Keratinocyte (primary cell): ENCODE measurements at regions not wholly inside any gene's neighbourhood (a gene's known extent, or its start where the extent isn't known, plus 50 kb on each side); places are given as distances from the start of the nearest gene placed in this dataset.

Experiments
- DNase-seq: peaks from one replicate; pipeline ENCODE4 v3.0.0-alpha.2; 2011; ENCODE audit warnings: low read depth, missing footprints, low spot score
- FAIRE-seq: peaks from 2 replicates; lab custom pipeline; 2011; peaks lifted over from hg19 to GRCh38; lab: Jason Lieb, UNC
- H2AFZ ChIP-seq: 2 replicates; pipeline ENCODE4 v1.6.0; 2012; ENCODE audit warnings: low read length, control low read depth, inconsistent platforms; ENCODE audit not compliant: control insufficient read depth
- H3K27ac ChIP-seq: 2 replicates; pipeline ENCODE4 v1.5.1; 2011; ENCODE audit warnings: low read length; ENCODE audit not compliant: control insufficient read depth, insufficient read depth
- H3K27me3 ChIP-seq: 3 replicates; pipeline ENCODE4 v1.6.0; 2011; ENCODE audit warnings: low read length; ENCODE audit not compliant: control insufficient read depth, insufficient read depth; ENCODE audit errors: extremely low read depth
- H3K36me3 ChIP-seq, 2 experiments: 2 replicates in 1 of 2; 3 replicates in 1 of 2; pipeline ENCODE4 v1.5.1; 2011; ENCODE audit warnings: low read length in 2 of 2, mild to moderate bottlenecking in 1 of 2; ENCODE audit not compliant: control insufficient read depth in 2 of 2, insufficient read depth in 2 of 2; ENCODE audit errors: extremely low read depth in 1 of 2
- H3K4me1 ChIP-seq: 3 replicates; pipeline ENCODE4 v1.5.1; 2011; ENCODE audit warnings: low read length; ENCODE audit not compliant: control insufficient read depth, insufficient read depth; ENCODE audit errors: extremely low read depth
- H3K4me2 ChIP-seq: 3 replicates; pipeline ENCODE4 v1.6.0; 2011; ENCODE audit warnings: low read depth, low read length; ENCODE audit not compliant: control insufficient read depth, insufficient read depth; ENCODE audit errors: extremely low read depth
- H3K4me3 ChIP-seq, 3 experiments: fragments of 200-600 bp in 1 of 3; sonication (generic) in 1 of 3; 2 replicates in 2 of 3; 3 replicates in 1 of 3; pipeline ENCODE4 v1.5.1; 2011 to 2016; ENCODE audit warnings: low read length in 3 of 3, mild to moderate bottlenecking in 3 of 3, control low read depth in 2 of 3, inconsistent platforms in 1 of 3, low read depth in 1 of 3, mixed read lengths in 1 of 3, mixed run types in 1 of 3, moderate library complexity in 1 of 3; ENCODE audit not compliant: control insufficient read depth in 2 of 3, insufficient read depth in 2 of 3; ENCODE audit errors: extremely low read depth in 1 of 3
- H3K79me2 ChIP-seq: 2 replicates; pipeline ENCODE4 v1.6.0; 2012; ENCODE audit warnings: low read length; ENCODE audit not compliant: control insufficient read depth, insufficient read depth
- H3K9ac ChIP-seq: 3 replicates; pipeline ENCODE4 v1.6.0; 2011; ENCODE audit warnings: low read length; ENCODE audit not compliant: control insufficient read depth, insufficient read depth; ENCODE audit errors: extremely low read depth
- H3K9me1 ChIP-seq: 3 replicates; pipeline ENCODE4 v1.6.0; 2011; ENCODE audit warnings: low read length; ENCODE audit not compliant: control insufficient read depth, insufficient read depth; ENCODE audit errors: extremely low read depth
- H3K9me3 ChIP-seq: 2 replicates; pipeline ENCODE4 v1.5.1; 2012; ENCODE audit warnings: low read depth, low read length; ENCODE audit not compliant: control insufficient read depth
- H4K20me1 ChIP-seq: 3 replicates; pipeline ENCODE4 v1.6.0; 2011; ENCODE audit warnings: low read length; ENCODE audit not compliant: control insufficient read depth, insufficient read depth; ENCODE audit errors: extremely low read depth
- EZH2 ChIP-seq: IDR thresholded peaks from one replicate; pipeline ENCODE4 v1.6.1; 2012; ENCODE audit warnings: inconsistent platforms, mild to moderate bottlenecking, low read length, moderate library complexity
- dilution Hi-C: fragments of 300-500 bp; cut with MboI; formaldehyde crosslinking; loops from one replicate; pipeline ENCODE4 v1.7.0; 2020; ENCODE audit warnings: low sequenced_read_pairs; ENCODE audit not compliant: extremely low pct_ligation_motif_present
- TF ChIP-seq, protein P1 (sequence below), 3 experiments: IDR thresholded peaks in 1 of 3; conservative IDR thresholded peaks in 1 of 3; optimal IDR thresholded peaks in 1 of 3; 2 replicates in 2 of 3; 3 replicates in 1 of 3; pipeline versions ENCODE3 to v1.5.1; 2011; ENCODE audit warnings: low read length in 3 of 3, mild to moderate bottlenecking in 3 of 3, moderate library complexity in 2 of 3, control low read depth in 1 of 3, inconsistent platforms in 1 of 3; ENCODE audit not compliant: insufficient read depth in 2 of 3; ENCODE audit errors: extremely low read depth in 1 of 3

DNA sequence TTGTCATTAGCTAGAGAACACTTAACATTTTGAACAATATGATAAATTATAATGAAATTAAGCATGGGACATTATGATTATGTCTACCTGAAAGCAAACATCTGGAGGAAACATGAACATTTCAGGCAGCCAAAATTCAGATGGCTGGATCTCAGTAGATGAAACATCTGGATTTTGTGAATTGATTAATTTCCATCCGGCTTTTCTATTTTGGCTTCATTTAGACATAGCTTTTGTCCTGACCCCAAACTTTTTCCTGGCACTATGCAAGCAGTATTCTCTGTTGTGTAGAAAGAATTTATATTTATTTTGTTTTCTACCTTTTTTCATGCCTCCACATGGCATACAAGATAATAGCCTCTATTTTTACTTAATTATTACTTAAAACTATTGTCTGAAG is 186.3 kb downstream of the OGFRL1 start:
- Histone ChIP-seq H3K9ac (no peak overlapping the region), H3K9me3 (no peaks in the 10 kb centered on the region), H4K20me1 (no peaks in the 10 kb centered on the region), H3K27me3 (no peaks in the 10 kb centered on the region), H3K4me3 (no peak overlapping the region), H3K79me2 (no peaks in the 10 kb centered on the region), H3K4me2 (no peak overlapping the region), H3K27ac (no peak overlapping the region), H3K36me3 (no peaks in the 10 kb centered on the region), H3K9me1 (no peaks in the 10 kb centered on the region), H3K4me1 (peaks cover 42% of the 10 kb centered on the region), H2AFZ (no peak overlapping the region)
- FAIRE-seq: no peak
- TF ChIP-seq, protein P1, sequence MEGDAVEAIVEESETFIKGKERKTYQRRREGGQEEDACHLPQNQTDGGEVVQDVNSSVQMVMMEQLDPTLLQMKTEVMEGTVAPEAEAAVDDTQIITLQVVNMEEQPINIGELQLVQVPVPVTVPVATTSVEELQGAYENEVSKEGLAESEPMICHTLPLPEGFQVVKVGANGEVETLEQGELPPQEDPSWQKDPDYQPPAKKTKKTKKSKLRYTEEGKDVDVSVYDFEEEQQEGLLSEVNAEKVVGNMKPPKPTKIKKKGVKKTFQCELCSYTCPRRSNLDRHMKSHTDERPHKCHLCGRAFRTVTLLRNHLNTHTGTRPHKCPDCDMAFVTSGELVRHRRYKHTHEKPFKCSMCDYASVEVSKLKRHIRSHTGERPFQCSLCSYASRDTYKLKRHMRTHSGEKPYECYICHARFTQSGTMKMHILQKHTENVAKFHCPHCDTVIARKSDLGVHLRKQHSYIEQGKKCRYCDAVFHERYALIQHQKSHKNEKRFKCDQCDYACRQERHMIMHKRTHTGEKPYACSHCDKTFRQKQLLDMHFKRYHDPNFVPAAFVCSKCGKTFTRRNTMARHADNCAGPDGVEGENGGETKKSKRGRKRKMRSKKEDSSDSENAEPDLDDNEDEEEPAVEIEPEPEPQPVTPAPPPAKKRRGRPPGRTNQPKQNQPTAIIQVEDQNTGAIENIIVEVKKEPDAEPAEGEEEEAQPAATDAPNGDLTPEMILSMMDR (optimal IDR thresholded peaks at IDR 0.05 in 1 of 3, IDR thresholded peaks at IDR 0.05 in 1 of 3, conservative IDR thresholded peaks at IDR 0.05 in 1 of 3; ENCODE audit: extremely low read depth in 1 of 3, insufficient read depth in 2 of 3, low read length in 3 of 3): no peak
- dilution Hi-C loops: no loop called here
- DNase-seq: no peak

DNA sequence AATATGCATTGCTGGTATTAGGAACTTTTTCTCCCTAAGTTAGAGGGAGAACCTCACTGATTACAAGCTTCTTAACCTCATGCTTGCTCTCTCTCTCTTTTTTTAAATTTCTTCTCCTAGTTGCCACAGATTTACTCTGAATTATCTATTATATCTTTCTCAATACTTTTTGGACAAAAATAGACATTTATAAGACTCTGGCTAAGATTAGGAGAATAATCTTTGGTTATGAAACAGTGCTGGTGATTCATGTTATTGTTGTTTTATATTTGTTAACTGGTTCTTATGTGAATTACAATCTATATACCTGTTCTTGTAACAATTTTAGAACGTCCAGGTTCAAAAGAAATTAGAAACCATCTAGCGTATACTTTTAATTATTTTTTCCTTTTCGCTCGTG is 187.8 kb downstream of the OGFRL1 start:
- no peak for DNase-seq
- Histone ChIP-seq H3K4me1 (peaks cover 42% of the 10 kb centered on the region), H3K9me3 (no peaks in the 10 kb centered on the region), H3K79me2 (no peaks in the 10 kb centered on the region), H3K9me1 (no peaks in the 10 kb centered on the region), H4K20me1 (no peaks in the 10 kb centered on the region), H3K4me3 (no peak overlapping the region), H3K27ac (peak overlapping the region; percentile 80), H3K36me3 (no peaks in the 10 kb centered on the region), H3K4me2 (no peak overlapping the region), H3K9ac (no peak overlapping the region), H2AFZ (no peak overlapping the region), H3K27me3 (no peaks in the 10 kb centered on the region)
- FAIRE-seq: no peak
- dilution Hi-C loops: no loop called here
- TF ChIP-seq EZH2: no peak
- TF ChIP-seq, protein P1 (optimal IDR thresholded peaks at IDR 0.05 in 1 of 3, IDR thresholded peaks at IDR 0.05 in 1 of 3, conservative IDR thresholded peaks at IDR 0.05 in 1 of 3; ENCODE audit: extremely low read depth in 1 of 3, insufficient read depth in 2 of 3, low read length in 3 of 3): no peak
